ENCODE measurements at regions not wholly inside any gene's neighbourhood (a gene's known extent, or its start where the extent isn't known, plus 50 kb on each side); places are given as distances from the start of the nearest gene placed in this dataset.
"Not testable (repeated sequence)": the region's sequence is repeated elsewhere in the genome, so short reads cannot be mapped to it uniquely, and the experiment has no call there.

DNA sequence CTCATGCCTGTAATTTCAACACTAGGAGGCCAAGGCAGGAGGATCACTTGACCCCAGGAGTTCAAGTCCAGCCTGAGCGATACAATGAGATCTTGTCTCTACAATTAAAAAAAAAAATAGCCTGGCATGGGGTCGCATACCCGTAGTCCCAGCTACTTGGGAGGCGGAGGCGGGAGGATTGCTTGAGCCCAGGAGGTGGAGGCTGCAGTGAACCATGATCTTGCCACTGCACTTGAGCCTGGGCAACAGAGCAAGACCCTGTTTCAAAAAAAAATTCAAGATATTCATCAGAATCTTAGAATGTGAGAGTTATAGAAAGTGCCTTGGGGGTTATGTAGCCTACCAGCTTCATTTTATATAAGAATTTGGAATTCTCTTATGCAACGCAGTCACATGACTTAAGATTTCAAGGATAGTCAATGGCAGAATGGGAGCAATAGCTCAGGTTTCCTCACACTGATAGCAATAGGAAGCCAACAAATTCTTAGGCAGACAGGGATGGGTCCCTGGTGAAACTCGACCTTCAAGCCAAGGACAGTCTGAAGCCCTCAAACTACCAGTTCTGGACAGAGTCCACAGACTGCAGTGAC, 462.5 kb downstream of the SETD4 start:
- no peak overlapping the region for H3K4me3 Mint-ChIP-seq
- no peaks in the 10 kb centered on the region for H3K9me3 Mint-ChIP-seq
- no peak overlapping the region for H3K27ac Mint-ChIP-seq
- H3K27me3 Mint-ChIP-seq = peaks cover 4 to 7% of the 10 kb centered on the region in 2 donors
- POLR2A ChIA-PET = no interaction called here
- H3K36me3 ChIP-seq (ENCODE audit: control insufficient read depth in 2 of 2, extremely low read depth in 1 of 2, insufficient read depth in 1 of 2, low read length in 1 of 2) = no peaks in the 10 kb centered on the region
- peaks cover 0 to 11% of the 10 kb centered on the region in 2 experiments for H3K27me3 ChIP-seq (replicated peaks in 1 of 2; ENCODE audit: control insufficient read depth in 2 of 2, extremely low read depth in 1 of 2, insufficient read depth in 2 of 2, low read length in 1 of 2)
- H3K4me1 ChIP-seq (ENCODE audit: control insufficient read depth in 1 of 2, extremely low read depth in 1 of 2, insufficient read depth in 2 of 2, low read length in 2 of 2) = no peaks in the 10 kb centered on the region
- no peaks in the 10 kb centered on the region for H3K36me3 Mint-ChIP-seq
- H3K27ac ChIP-seq (ENCODE audit: low read length) = no peak overlapping the region
- ATAC-seq (replicated peaks in 1 of 4) (no peak), DNase-seq (no peak)
- H3K4me1 Mint-ChIP-seq = no peaks in the 10 kb centered on the region
- no peak overlapping the region for H3K4me3 ChIP-seq (ENCODE audit: control insufficient read depth in 1 of 2, extremely low read depth in 1 of 2, low read length in 1 of 2)
- CTCF ChIA-PET = no interaction called here
- no peaks in the 10 kb centered on the region for H3K9me3 ChIP-seq
- WGBS (ENCODE audit: insufficient coverage) = 67% methylated on average over 2 of the region's 7 CpGs

DNA sequence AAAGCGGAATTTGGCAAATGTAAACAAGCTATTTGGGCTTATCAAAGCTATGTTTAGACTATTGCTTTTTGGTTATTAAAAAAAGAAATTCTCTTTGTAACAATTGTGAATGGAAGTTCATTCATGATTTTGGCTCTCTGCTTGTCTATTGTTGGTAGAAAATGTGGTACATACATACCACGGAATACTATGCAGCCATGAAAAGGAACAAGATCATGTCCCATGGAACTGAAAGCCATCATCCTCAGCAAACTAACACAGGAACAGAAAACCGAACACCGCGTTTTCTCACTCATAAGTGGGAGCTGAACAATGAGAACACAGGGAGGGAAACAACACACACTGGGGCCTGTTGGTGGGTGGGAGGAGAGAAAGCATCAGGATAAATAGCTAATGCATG, 465.4 kb downstream of the SETD4 start:
- H3K4me3 Mint-ChIP-seq = no peak overlapping the region

DNA sequence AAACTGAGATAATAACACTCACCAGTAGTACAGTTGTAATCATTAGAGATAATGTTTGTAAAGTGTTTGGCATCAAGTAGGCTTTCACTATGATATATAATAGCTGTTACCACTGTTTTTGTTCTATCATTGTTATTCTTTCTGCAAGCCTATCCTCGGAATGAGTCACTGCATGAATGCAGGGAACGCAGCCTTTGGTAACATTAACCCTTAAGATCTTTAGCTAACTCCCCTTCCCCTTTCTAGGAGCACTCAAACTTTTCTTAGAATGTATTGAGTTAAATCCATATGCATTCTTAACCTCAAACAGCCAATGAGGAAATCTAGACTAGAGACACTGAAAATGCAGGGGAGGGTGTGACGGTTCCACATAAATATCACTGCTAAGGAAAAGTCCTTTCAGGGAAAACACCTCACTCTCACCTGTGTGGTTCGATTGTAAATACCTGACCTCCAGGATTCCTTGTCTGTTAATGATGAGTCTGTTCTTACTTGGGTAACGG, 467.3 kb downstream of the SETD4 start:
- ATAC-seq (replicated peaks in 1 of 4) = no peak
- no peak for DNase-seq
- peaks cover 0 to under 1% of the 10 kb centered on the region in 2 experiments for H3K27me3 ChIP-seq (replicated peaks in 1 of 2; ENCODE audit: control insufficient read depth in 2 of 2, extremely low read depth in 1 of 2, insufficient read depth in 2 of 2, low read length in 1 of 2)
- H3K27ac ChIP-seq (ENCODE audit: low read length) = no peak overlapping the region
- Mint-ChIP-seq H3K9me3 (peaks cover 0 to 6% (median 6%) of the 10 kb centered on the region in 3 donors), H3K4me1 (no peaks in the 10 kb centered on the region), H3K36me3 (no peaks in the 10 kb centered on the region), H3K27ac (no peak overlapping the region), H3K27me3 (peaks cover 7 to 18% of the 10 kb centered on the region in 2 donors), H3K4me3 (no peak overlapping the region)
- no peaks in the 10 kb centered on the region for H3K36me3 ChIP-seq (ENCODE audit: control insufficient read depth in 2 of 2, extremely low read depth in 1 of 2, insufficient read depth in 1 of 2, low read length in 1 of 2)
- 100% methylated on average over 2 of the region's 5 CpGs for WGBS (ENCODE audit: insufficient coverage)
- no peak overlapping the region for H3K4me3 ChIP-seq (ENCODE audit: control insufficient read depth in 1 of 2, extremely low read depth in 1 of 2, low read length in 1 of 2)
- CTCF ChIA-PET = no interaction called here
- no peaks in the 10 kb centered on the region for H3K9me3 ChIP-seq
- POLR2A ChIA-PET = no interaction called here
- no peaks in the 10 kb centered on the region for H3K4me1 ChIP-seq (ENCODE audit: control insufficient read depth in 1 of 2, extremely low read depth in 1 of 2, insufficient read depth in 2 of 2, low read length in 2 of 2)

More for the DNA sequence above, 465.4 kb downstream of the SETD4 start:
- Mint-ChIP-seq H3K36me3 (no peaks in the 10 kb centered on the region), H3K27me3 (peaks cover 6 to 12% of the 10 kb centered on the region in 2 donors), H3K4me1 (no peaks in the 10 kb centered on the region), H3K9me3 (peaks cover 0 to 5% (median 4%) of the 10 kb centered on the region in 3 donors), H3K27ac (no peak overlapping the region)
- ChIA-PET CTCF (no interaction called here), POLR2A (no interaction called here)
- H3K4me3 ChIP-seq (ENCODE audit: control insufficient read depth in 1 of 2, extremely low read depth in 1 of 2, low read length in 1 of 2) = no peak overlapping the region
- no peaks in the 10 kb centered on the region for H3K36me3 ChIP-seq (ENCODE audit: control insufficient read depth in 2 of 2, extremely low read depth in 1 of 2, insufficient read depth in 1 of 2, low read length in 1 of 2)
- no peaks in the 10 kb centered on the region for H3K9me3 ChIP-seq
- no peak for DNase-seq
- H3K27ac ChIP-seq (ENCODE audit: low read length) = no peak overlapping the region
- peaks cover 0 to 8% of the 10 kb centered on the region in 2 experiments for H3K27me3 ChIP-seq (replicated peaks in 1 of 2; ENCODE audit: control insufficient read depth in 2 of 2, extremely low read depth in 1 of 2, insufficient read depth in 2 of 2, low read length in 1 of 2)
- H3K4me1 ChIP-seq (ENCODE audit: control insufficient read depth in 1 of 2, extremely low read depth in 1 of 2, insufficient read depth in 2 of 2, low read length in 2 of 2) = no peaks in the 10 kb centered on the region
- ATAC-seq (replicated peaks in 1 of 4) = no peak
- WGBS (ENCODE audit: insufficient coverage) = 100% methylated on average over 1 of the region's 5 CpGs

DNA sequence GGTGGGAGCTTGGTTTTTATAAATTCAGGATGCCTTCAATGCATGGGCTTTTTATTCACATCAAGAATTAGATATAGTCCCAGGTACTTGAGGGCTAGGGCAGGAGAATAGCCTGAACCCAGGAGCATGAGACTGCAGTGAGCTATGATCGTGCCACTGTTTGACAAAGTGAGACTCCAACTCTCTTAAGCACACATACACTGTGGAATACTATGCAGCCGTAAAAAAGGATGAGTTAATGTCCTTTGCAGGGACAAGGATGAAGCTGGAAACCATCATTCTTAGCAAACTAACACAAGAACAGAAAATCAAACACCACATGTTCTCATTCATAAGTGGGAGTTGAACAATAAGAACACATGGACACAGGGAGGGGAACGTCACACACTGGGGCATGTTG, 470.0 kb downstream of the SETD4 start:
- H3K9me3 ChIP-seq; H3K4me1 Mint-ChIP-seq; H3K4me3 ChIP-seq (ENCODE audit: control insufficient read depth in 1 of 2, extremely low read depth in 1 of 2, low read length in 1 of 2); H3K4me1 ChIP-seq (ENCODE audit: control insufficient read depth in 1 of 2, extremely low read depth in 1 of 2, insufficient read depth in 2 of 2, low read length in 2 of 2); H3K36me3 Mint-ChIP-seq; ATAC-seq (replicated peaks in 1 of 4); H3K27me3 ChIP-seq (replicated peaks in 1 of 2; ENCODE audit: control insufficient read depth in 2 of 2, extremely low read depth in 1 of 2, insufficient read depth in 2 of 2, low read length in 1 of 2); H3K4me3 Mint-ChIP-seq; CTCF ChIA-PET; DNase-seq; H3K27ac ChIP-seq (ENCODE audit: low read length); H3K9me3 Mint-ChIP-seq; POLR2A ChIA-PET; H3K36me3 ChIP-seq (ENCODE audit: control insufficient read depth in 2 of 2, extremely low read depth in 1 of 2, insufficient read depth in 1 of 2, low read length in 1 of 2): not testable (repeated sequence)
- H3K27ac Mint-ChIP-seq = peak overlapping the region in 1 of 2 donors; percentile 31
- H3K27me3 Mint-ChIP-seq = peaks cover 7 to 23% of the 10 kb centered on the region in 2 donors
- no CpG with 5 or more reads among the region's 3 CpGs for WGBS (ENCODE audit: insufficient coverage)

DNA sequence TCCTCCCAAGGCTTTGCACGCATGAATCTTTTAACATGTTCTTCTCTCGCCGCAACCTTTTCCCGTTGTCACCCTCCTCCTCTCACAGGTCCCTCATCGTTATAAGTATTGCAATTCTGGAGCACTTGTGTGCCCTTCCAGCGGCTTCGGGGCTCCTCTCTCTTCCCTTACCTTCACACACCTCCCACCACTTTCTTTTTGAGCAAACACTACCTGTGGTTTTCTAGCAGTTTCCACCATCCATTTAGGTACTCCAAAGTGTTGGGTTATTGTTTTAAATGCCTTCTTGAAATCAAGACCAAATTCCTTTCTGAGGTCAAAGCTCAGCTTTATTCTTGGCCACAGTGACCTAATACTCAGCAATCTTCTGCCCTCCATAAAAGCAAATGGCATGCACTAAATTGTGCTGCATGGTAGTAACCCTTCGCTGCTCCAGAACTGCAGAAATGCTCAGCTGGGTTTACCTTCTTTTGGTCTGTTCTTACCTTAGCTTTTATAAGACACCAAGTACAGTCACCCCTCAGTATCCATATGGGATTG, 472.4 kb downstream of the SETD4 start:
- no peaks in the 10 kb centered on the region for H3K36me3 ChIP-seq (ENCODE audit: control insufficient read depth in 2 of 2, extremely low read depth in 1 of 2, insufficient read depth in 1 of 2, low read length in 1 of 2)
- peaks cover 7 to 24% of the 10 kb centered on the region in 2 donors for H3K27me3 Mint-ChIP-seq

DNA sequence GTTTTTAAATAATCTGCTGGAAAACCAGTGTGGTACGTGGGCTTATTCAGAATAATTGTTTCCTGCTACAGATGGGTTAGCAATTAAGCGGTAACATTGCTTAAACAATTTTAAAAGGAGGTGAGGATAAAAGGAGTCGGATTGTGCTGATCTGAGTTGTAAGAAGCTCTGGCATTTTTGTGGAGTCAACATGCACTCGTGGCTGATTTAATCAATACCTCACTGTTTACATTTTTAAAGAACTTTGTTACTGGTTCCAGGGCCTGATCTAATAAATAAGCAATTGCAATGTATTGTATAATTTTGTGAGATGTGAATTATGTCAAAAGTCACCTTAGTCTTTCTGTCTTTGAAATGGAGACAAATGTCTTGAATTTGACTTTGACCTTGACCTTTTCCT, 474.0 kb downstream of the SETD4 start:
- H3K4me1 Mint-ChIP-seq = no peaks in the 10 kb centered on the region
- POLR2A ChIA-PET = no interaction called here
- no CpG with 5 or more reads among the region's 4 CpGs for WGBS (ENCODE audit: insufficient coverage)
- no peak for ATAC-seq (replicated peaks in 1 of 4)
- H3K27me3 ChIP-seq (replicated peaks in 1 of 2; ENCODE audit: control insufficient read depth in 2 of 2, extremely low read depth in 1 of 2, insufficient read depth in 2 of 2, low read length in 1 of 2) = peaks cover 0 to 7% of the 10 kb centered on the region in 2 experiments
- H3K36me3 Mint-ChIP-seq = no peaks in the 10 kb centered on the region
- H3K4me3 Mint-ChIP-seq = no peak overlapping the region
- H3K27ac Mint-ChIP-seq = no peak overlapping the region
- no peaks in the 10 kb centered on the region for H3K9me3 ChIP-seq
- H3K4me3 ChIP-seq (ENCODE audit: control insufficient read depth in 1 of 2, extremely low read depth in 1 of 2, low read length in 1 of 2) = no peak overlapping the region
- no peaks in the 10 kb centered on the region for H3K4me1 ChIP-seq (ENCODE audit: control insufficient read depth in 1 of 2, extremely low read depth in 1 of 2, insufficient read depth in 2 of 2, low read length in 2 of 2)
- H3K27me3 Mint-ChIP-seq = peaks cover 7 to 24% of the 10 kb centered on the region in 2 donors
- no peaks in the 10 kb centered on the region for H3K36me3 ChIP-seq (ENCODE audit: control insufficient read depth in 2 of 2, extremely low read depth in 1 of 2, insufficient read depth in 1 of 2, low read length in 1 of 2)
- H3K9me3 Mint-ChIP-seq = peaks cover 0 to 6% (median 6%) of the 10 kb centered on the region in 3 donors
- H3K27ac ChIP-seq (ENCODE audit: low read length) = no peak overlapping the region
- CTCF ChIA-PET = no interaction called here
- no peak for DNase-seq

More for the DNA sequence above, 472.4 kb downstream of the SETD4 start:
- WGBS (ENCODE audit: insufficient coverage) = 80% methylated on average over 2 of the region's 8 CpGs
- no peaks in the 10 kb centered on the region for H3K4me1 Mint-ChIP-seq
- H3K4me3 Mint-ChIP-seq = no peak overlapping the region
- no peaks in the 10 kb centered on the region for H3K9me3 ChIP-seq
- no peaks in the 10 kb centered on the region for H3K36me3 Mint-ChIP-seq
- H3K27ac ChIP-seq (ENCODE audit: low read length) = no peak overlapping the region
- ATAC-seq (replicated peaks in 1 of 4) = no peak
- ChIA-PET CTCF (no interaction called here), POLR2A (no interaction called here)
- H3K9me3 Mint-ChIP-seq = peaks cover 0 to 6% (median 6%) of the 10 kb centered on the region in 3 donors
- peaks cover 0 to 7% of the 10 kb centered on the region in 2 experiments for H3K27me3 ChIP-seq (replicated peaks in 1 of 2; ENCODE audit: control insufficient read depth in 2 of 2, extremely low read depth in 1 of 2, insufficient read depth in 2 of 2, low read length in 1 of 2)
- no peak for DNase-seq
- no peak overlapping the region for H3K27ac Mint-ChIP-seq
- no peaks in the 10 kb centered on the region for H3K4me1 ChIP-seq (ENCODE audit: control insufficient read depth in 1 of 2, extremely low read depth in 1 of 2, insufficient read depth in 2 of 2, low read length in 2 of 2)
- no peak overlapping the region for H3K4me3 ChIP-seq (ENCODE audit: control insufficient read depth in 1 of 2, extremely low read depth in 1 of 2, low read length in 1 of 2)
